BJ (cell line): ENCODE measurements at regions not wholly inside any gene's neighbourhood (a gene's known extent, or its start where the extent isn't known, plus 50 kb on each side); places are given as distances from the start of the nearest gene placed in this dataset.

Experiments used
- CTCF ChIA-PET: fragments of 350-600 bp; formaldehyde crosslinking; extraction: SDS; loops from one replicate; lab custom pipeline; 2021; ENCODE audit warnings: antibody characterized with exemption, inconsistent platforms; lab: Yijun Ruan, JAX
- POLR2A ChIA-PET: fragments of 300-600 bp; sonication (Branson Sonifier 250); formaldehyde crosslinking; extraction: SDS; loops from one replicate; lab custom pipeline; 2021; ENCODE audit warnings: antibody characterized with exemption; lab: Charles Lee
- DNase-seq: peaks from one replicate; pipeline ENCODE4 v3.0.0-alpha.2; 2011; ENCODE audit warnings: low read depth
- H3K27me3 ChIP-seq: 2 replicates; pipeline ENCODE4 v1.6.0; 2011; ENCODE audit warnings: low read length; ENCODE audit not compliant: control insufficient read depth, insufficient read depth
- H3K36me3 ChIP-seq: 2 replicates; pipeline ENCODE4 v1.5.1; 2011; ENCODE audit warnings: low read length; ENCODE audit not compliant: control insufficient read depth, insufficient read depth
- H3K4me3 ChIP-seq: 2 replicates; pipeline ENCODE4 v1.5.1; 2011; ENCODE audit warnings: low read depth, mild to moderate bottlenecking, control low read depth, low read length
- CTCF ChIP-seq: IDR thresholded peaks from 2 replicates; pipeline ENCODE4 v1.5.1; 2011; ENCODE audit warnings: low read depth, mild to moderate bottlenecking, control low read depth, inconsistent platforms, low read length, moderate library complexity; ENCODE audit not compliant: insufficient read depth

DNA sequence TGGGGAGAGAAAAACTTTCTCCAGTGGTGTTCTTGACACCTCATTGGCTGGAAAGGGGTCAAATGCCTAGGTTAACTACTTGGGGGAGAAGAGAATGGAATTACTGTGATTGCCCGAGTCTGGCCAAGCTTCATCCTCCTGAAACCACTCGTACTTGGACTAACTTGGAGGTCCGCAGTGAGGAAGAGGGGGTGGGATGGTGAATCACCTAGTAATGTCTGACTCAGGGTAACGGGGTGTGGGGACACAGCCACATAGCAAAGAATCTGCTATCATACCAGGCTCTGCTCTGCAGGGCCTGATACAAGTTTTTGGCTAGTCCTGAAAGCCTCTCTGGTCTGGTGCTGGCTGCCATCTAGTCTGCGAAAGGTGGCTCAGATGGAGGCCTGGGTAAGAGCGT, 190.9 kb downstream of the RPS24 start:
- ChIA-PET CTCF (interaction anchor here (1.2 to 1.5 kb wide), 2 partner anchors 12 to 177 kb away, joined by 3 read pairs; no protein-coding TSS in a partner anchor), POLR2A (no interaction called here)
- no peak for DNase-seq
- Histone ChIP-seq H3K27me3 (no peaks in the 10 kb centered on the region), H3K4me3 (no peak overlapping the region), H3K36me3 (no peaks in the 10 kb centered on the region)
- TF ChIP-seq CTCF: no peak

GRCh38 chr10:78225594-78225993, 191.9 kb downstream of the RPS24 start:
- TF ChIP-seq CTCF: no peak
- no peak for DNase-seq
- no peak overlapping the region for H3K4me3 ChIP-seq
- ChIA-PET CTCF (no interaction called here), POLR2A (no interaction called here)
- no peaks in the 10 kb centered on the region for H3K27me3 ChIP-seq
- no peaks in the 10 kb centered on the region for H3K36me3 ChIP-seq

DNA sequence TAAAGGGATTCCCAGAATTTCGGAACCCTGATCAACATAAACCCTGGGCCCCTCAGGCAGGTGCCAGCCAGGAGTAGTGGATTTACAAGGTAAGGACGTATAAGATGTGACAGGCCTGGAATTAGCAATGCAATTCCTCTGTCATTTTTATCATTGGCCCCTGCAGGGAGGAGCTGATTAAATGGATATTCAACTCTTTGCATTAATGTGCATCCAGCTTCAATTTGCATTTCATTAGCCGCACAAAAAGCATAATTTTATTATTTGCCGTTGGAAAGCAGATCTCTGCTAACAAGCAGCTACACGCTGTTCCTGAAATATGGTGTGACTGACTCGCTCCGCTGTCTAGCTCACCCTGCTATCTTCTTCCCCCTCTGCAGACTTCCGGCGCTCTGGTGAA, 195.8 kb downstream of the RPS24 start:
- POLR2A ChIA-PET: no interaction called here
- DNase-seq: no peak
- no peak overlapping the region for H3K4me3 ChIP-seq
- no peaks in the 10 kb centered on the region for H3K36me3 ChIP-seq
- no peak for TF ChIP-seq CTCF
- CTCF ChIA-PET: no interaction called here
- H3K27me3 ChIP-seq: no peaks in the 10 kb centered on the region

- ChIA-PET POLR2A (no interaction called here), CTCF (no interaction called here)
- no peak for DNase-seq
- H3K4me3 ChIP-seq: no peak overlapping the region
- no peaks in the 10 kb centered on the region for H3K27me3 ChIP-seq
- no peaks in the 10 kb centered on the region for H3K36me3 ChIP-seq
- TF ChIP-seq CTCF: no peak
These were observed 196.4 kb downstream of the RPS24 start for GRCh38 chr10:78229950-78230675.

DNA sequence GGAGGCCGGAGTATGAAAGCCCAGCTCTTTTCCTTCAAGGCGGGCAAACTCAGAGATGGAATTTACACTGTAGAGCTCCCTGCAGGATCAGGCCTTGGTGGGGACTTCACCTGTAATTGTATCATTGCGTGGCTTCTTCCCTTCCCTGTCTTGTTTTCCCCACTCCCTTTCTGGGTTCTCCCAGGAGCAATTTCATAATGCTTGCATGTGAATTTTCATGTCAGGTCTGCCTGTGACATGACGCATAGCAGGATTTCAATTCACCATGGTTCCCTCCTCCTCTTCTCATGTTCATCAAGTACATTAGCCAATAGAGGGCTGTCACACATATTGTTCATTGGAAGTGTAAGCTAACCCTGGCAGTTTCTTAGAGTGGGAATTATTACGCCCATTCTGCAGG, 197.7 kb downstream of the RPS24 start:
- H3K4me3 ChIP-seq: no peak overlapping the region
- H3K27me3 ChIP-seq: no peaks in the 10 kb centered on the region
- H3K36me3 ChIP-seq: no peaks in the 10 kb centered on the region
- DNase-seq: no peak
- ChIA-PET CTCF (interaction anchor here (1.0 to 1.3 kb wide), 2 partner anchors 11 to 181 kb away, joined by 3 read pairs; no protein-coding TSS in a partner anchor), POLR2A (no interaction called here)
- no peak for TF ChIP-seq CTCF
